Naive thymus-derived CD4-positive, alpha-beta T cell (primary cell): ENCODE measurements at regions not wholly inside any gene's neighbourhood (a gene's known extent, or its start where the extent isn't known, plus 50 kb on each side); places are given as distances from the start of the nearest gene placed in this dataset.
A peak's percentile ranks its signal among the peaks of the same experiment; 100 is the strongest.

Source experiments
- ATAC-seq: fragments of 150-1000 bp; cut with Tn5 transposase; 2 replicates; pipeline ENCODE4 v1.10.0; 2021; ENCODE audit warnings: mild to moderate bottlenecking, moderate library complexity
- CTCF ChIA-PET: fragments of 350-600 bp; sonication (Branson Sonifier 250); formaldehyde crosslinking; loops from one replicate; lab custom pipeline; 2021; ENCODE audit warnings: antibody characterized with exemption; lab: Charles Lee
- POLR2A ChIA-PET: fragments of 350-600 bp; sonication (Branson Sonifier 250); formaldehyde crosslinking; loops from one replicate; lab custom pipeline; 2021; ENCODE audit warnings: antibody characterized with exemption, inconsistent platforms; lab: Charles Lee
- DNase-seq, 9 donors: peaks; one replicate each; pipeline versions ENCODE4 v3.0.0 to v3.0.0-alpha.2; 2020 to 2022; ENCODE audit warnings: mixed read lengths in 1 of 9
- H3K27ac ChIP-seq: one replicate; pipeline ENCODE4 v1.7.0; 2013; ENCODE audit warnings: mild to moderate bottlenecking, low read depth, low read length, moderate library complexity
- H3K27me3 ChIP-seq, 2 donors: one replicate each; pipeline ENCODE4 v1.7.0; 2013; ENCODE audit warnings: low read length in 2 of 2, mild to moderate bottlenecking in 2 of 2, moderate library complexity in 2 of 2; ENCODE audit not compliant: control insufficient read depth in 2 of 2, insufficient read depth in 2 of 2
- H3K36me3 ChIP-seq, 3 experiments: 1 replicate in 2 of 3; 2 replicates in 1 of 3; pipeline ENCODE4 v1.7.0; 2013; ENCODE audit warnings: low read length in 3 of 3, mild to moderate bottlenecking in 3 of 3, moderate library complexity in 1 of 3; ENCODE audit not compliant: insufficient read depth in 3 of 3, control insufficient read depth in 2 of 3
- H3K4me1 ChIP-seq, 2 donors: one replicate each; pipeline ENCODE4 v1.7.0; 2013; ENCODE audit warnings: low read length in 2 of 2, mild to moderate bottlenecking in 2 of 2, moderate library complexity in 1 of 2; ENCODE audit not compliant: control insufficient read depth in 2 of 2, insufficient read depth in 2 of 2
- H3K4me3 ChIP-seq: 2 replicates; pipeline ENCODE4 v1.7.0; 2013; ENCODE audit warnings: mild to moderate bottlenecking, low read length
- H3K9me3 ChIP-seq, 3 experiments: 1 replicate in 2 of 3; 2 replicates in 1 of 3; pipeline ENCODE4 v1.7.0; 2013; ENCODE audit warnings: low read length in 3 of 3; ENCODE audit not compliant: control insufficient read depth in 2 of 3
- H3K27ac Mint-ChIP-seq, 9 donors: one replicate each; pipeline ENCODE4 v1.8.0; 2020 to 2022; ENCODE audit warnings: mixed read lengths in 9 of 9, mild to moderate bottlenecking in 8 of 9, moderate library complexity in 5 of 9, inconsistent platforms in 2 of 9
- H3K27me3 Mint-ChIP-seq, 5 donors: one replicate each; pipeline ENCODE4 v1.8.0; 2021 to 2022; ENCODE audit warnings: mixed read lengths in 5 of 5, mild to moderate bottlenecking in 1 of 5
- H3K36me3 Mint-ChIP-seq, 5 donors: one replicate each; pipeline ENCODE4 v1.8.0; 2020 to 2022; ENCODE audit warnings: mixed read lengths in 5 of 5, mild to moderate bottlenecking in 3 of 5, inconsistent platforms in 1 of 5
- H3K4me1 Mint-ChIP-seq, 7 donors: one replicate each; pipeline ENCODE4 v1.8.0; 2020 to 2022; ENCODE audit warnings: mixed read lengths in 7 of 7, mild to moderate bottlenecking in 3 of 7, inconsistent platforms in 1 of 7
- H3K4me3 Mint-ChIP-seq, 10 donors: one replicate each; pipeline ENCODE4 v1.8.0; 2020 to 2022; ENCODE audit warnings: mild to moderate bottlenecking in 10 of 10, mixed read lengths in 10 of 10, moderate library complexity in 6 of 10, inconsistent platforms in 2 of 10
- H3K9me3 Mint-ChIP-seq, 11 donors: one replicate each; pipeline ENCODE4 v1.8.0; 2020 to 2022; ENCODE audit warnings: mixed read lengths in 11 of 11, mild to moderate bottlenecking in 4 of 11, inconsistent platforms in 1 of 11, moderate library complexity in 1 of 11
- intact Hi-C, 2 donors: fragments of 100-400 bp; cut with micrococcal nuclease; formaldehyde crosslinking; loops; one replicate each; pipeline ENCODE4 v1.15.1; 2023

DNA sequence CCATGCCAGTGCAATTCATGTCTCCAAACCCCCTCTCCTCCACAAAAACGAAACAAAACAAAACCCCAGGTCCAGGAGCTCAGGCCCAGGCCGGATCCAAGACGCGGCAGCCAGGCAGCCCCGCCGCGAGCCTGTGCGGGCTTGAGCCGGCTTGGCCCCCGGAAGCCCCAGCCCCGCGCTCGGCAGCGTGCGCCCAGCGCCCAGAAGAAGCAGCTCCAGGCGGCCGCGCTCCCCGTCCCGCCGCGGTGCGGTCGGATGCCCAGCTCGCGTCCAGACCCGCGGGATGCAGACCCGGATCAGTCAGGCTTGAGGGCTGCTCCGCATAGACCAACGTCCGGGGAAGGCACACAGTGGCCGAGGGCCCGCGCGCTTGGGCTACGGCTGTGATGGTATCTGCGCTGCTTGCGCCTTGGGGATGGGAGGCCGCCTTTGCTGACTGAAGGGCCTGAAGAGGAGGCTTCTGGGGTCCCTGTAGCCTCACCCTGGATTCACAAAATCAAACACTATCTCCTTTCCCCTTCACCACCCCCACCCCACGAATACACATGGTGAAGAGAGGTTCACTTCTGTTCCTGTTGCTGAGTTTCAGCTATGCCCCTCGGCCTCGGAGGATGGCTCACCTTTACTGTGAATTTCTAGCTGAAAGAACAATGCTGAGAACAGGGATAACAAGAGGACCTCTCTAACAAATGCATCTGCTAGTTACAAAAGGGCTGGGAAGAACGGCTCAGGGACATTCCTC lies 79.9 kb upstream of the EN2 start:
- no peak for DNase-seq

DNA sequence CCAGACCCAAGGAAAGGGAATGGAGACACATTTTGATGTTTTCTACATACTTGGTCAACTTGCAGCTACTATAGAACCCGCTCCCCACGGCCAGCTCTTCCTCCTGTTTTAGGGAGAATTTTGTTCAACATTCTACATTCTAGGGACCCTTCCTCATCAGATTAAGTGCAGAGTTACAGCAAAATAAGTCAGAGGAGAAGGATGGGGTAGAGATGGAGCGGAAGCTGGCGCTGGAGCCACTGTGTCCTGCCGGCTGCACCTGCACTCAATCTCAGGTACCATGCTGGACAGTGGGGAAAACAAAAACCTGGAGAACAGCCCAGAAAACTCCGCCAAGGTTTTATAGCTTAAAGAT lies 79.4 kb upstream of the EN2 start:
- ChIA-PET POLR2A (no interaction called here), CTCF (no interaction called here)
- no peaks in the 10 kb centered on the region for H3K36me3 ChIP-seq
- peaks cover 0 to 21% of the 10 kb centered on the region in 2 donors for H3K4me1 ChIP-seq
- H3K36me3 Mint-ChIP-seq, result peaks cover 0 to 4% (median 0%) of the 10 kb centered on the region in 5 donors
- H3K4me3 ChIP-seq, result no peak overlapping the region
- peaks cover 0 to 14% of the 10 kb centered on the region in 2 donors for H3K27me3 ChIP-seq
- H3K27ac ChIP-seq, result no peak overlapping the region
- intact Hi-C loops, result loop anchor here in 1 of 2 donors (5.0 kb wide), 2 partner anchors 434 to 1624 kb away; partner anchors contain the start of gene SHH
- H3K9me3 Mint-ChIP-seq, result peaks cover 0 to 2% (median 0%) of the 10 kb centered on the region in 11 donors
- no peak overlapping the region for H3K27ac Mint-ChIP-seq
- DNase-seq (no peak), ATAC-seq (no peak)
- peak overlapping the region in 1 of 10 donors; percentile 42 for H3K4me3 Mint-ChIP-seq
- peaks cover 71 to 88% (median 81%) of the 10 kb centered on the region in 5 donors for H3K27me3 Mint-ChIP-seq
- H3K9me3 ChIP-seq, result no peaks in the 10 kb centered on the region
- peaks cover 21 to 65% (median 46%) of the 10 kb centered on the region in 7 donors for H3K4me1 Mint-ChIP-seq

More for the DNA sequence above, 79.9 kb upstream of the EN2 start:
- peaks cover 26 to 70% (median 51%) of the 10 kb centered on the region in 7 donors for H3K4me1 Mint-ChIP-seq
- H3K36me3 Mint-ChIP-seq, result peaks cover 0 to 4% (median 0%) of the 10 kb centered on the region in 5 donors
- ChIA-PET CTCF (no interaction called here), POLR2A (no interaction called here)
- H3K27ac Mint-ChIP-seq, result no peak overlapping the region
- Histone ChIP-seq H3K27me3 (peaks cover 0 to 14% of the 10 kb centered on the region in 2 donors), H3K36me3 (no peaks in the 10 kb centered on the region), H3K27ac (no peak overlapping the region), H3K4me3 (no peak overlapping the region), H3K9me3 (no peaks in the 10 kb centered on the region), H3K4me1 (peaks cover 0 to 21% of the 10 kb centered on the region in 2 donors)
- H3K9me3 Mint-ChIP-seq, result peaks cover 0 to 2% (median 0%) of the 10 kb centered on the region in 11 donors
- peak overlapping the region in 1 of 10 donors; percentile 25 for H3K4me3 Mint-ChIP-seq
- intact Hi-C loops, result loop anchor here in 1 of 2 donors (2.0 to 5.0 kb wide), 5 partner anchors 79 to 1624 kb away; partner anchors contain the start of gene SHH
- peaks cover 71 to 88% (median 82%) of the 10 kb centered on the region in 5 donors for H3K27me3 Mint-ChIP-seq
- no peak for ATAC-seq

DNA sequence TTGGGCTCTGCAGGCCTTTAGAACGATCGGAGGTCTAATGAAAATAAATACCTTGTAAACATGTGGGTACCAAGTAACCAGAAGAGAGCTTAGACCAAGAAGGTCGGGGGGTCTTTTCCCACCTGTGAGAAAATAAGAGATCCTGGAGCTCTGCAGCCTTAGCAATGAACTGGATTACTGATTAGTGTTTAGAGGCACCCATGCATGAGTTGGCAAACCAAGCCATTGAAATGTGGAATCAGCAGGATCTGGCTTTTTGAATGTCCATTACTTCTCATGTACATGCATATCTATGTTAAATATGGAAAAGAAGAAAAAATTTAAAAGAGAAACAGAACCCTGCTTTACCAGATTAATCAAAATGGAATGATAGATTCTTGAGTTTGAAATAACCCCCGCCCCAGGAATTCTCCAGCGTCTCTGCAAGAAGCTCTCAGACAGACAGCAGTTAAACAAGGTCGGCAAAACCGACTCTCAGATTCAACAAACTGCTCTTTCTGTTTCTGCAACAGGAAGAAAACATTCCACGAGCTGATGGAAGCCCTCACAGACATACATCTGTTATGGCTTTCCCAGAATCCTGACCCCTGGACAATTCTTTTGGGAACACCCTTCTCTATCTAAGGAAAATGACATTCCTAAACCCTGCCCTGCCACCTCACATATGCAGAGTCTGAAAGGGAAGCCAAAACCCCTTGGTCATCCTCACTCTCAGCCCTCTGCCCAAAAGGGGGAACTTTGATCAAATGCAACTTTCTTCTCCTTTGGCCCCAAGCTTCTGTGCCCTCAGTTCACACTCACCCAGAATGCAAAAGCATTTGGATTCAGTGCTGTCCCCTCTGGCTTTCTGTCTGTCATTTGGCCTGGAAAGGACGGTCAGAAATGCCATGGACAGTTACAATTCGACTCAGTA lies 78.7 kb upstream of the EN2 start:
- CTCF ChIA-PET, result interaction anchor here (1.3 kb wide), 1 partner anchor 376 kb away, joined by 4 read pairs; no protein-coding TSS in a partner anchor

DNA sequence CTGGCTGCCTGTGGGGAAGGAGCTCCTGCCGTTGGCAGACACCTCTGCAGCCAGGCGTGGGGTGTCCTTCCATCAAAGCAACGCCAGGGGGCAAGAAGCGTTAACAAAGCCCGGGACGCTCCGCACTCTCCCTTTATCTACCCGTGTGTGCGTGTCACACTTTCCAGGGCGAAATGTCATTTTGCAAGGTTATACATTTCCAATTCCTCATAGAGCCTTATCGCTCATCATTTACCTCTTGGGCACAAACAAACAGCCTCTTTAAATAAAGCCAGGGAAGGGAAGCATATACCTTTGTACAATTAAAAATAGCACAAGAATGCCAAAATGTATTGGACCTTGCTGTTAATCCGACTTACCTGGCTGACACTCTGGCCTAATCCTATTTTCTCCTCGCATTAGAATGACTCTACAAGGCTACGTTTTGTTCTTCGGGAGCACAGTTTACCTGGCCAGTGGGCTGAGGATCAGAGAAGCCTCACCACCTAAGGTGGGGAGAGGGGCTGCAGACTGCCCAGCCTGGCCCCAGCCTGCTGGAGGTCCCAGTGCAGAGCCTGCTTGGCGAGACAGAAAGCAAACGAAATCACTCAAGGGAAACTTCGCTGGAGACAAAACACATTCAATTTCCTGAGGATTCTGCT lies 77.6 kb upstream of the EN2 start:
- ChIA-PET POLR2A (no interaction called here), CTCF (interaction anchor here (0.6 to 1.3 kb wide), 3 partner anchors 356 to 401 kb away, joined by 4 to 6 read pairs (median 4); no protein-coding TSS in a partner anchor)
- ATAC-seq (peak; percentile 84), DNase-seq (peak; percentile 17 to 60 (median 49))
- Histone ChIP-seq H3K4me1 (peaks cover 0 to 16% of the 10 kb centered on the region in 2 donors), H3K36me3 (no peaks in the 10 kb centered on the region), H3K27ac (no peak overlapping the region), H3K27me3 (peaks cover 0 to 14% of the 10 kb centered on the region in 2 donors), H3K4me3 (no peak overlapping the region), H3K9me3 (no peaks in the 10 kb centered on the region)
- H3K36me3 Mint-ChIP-seq, result peaks cover 0 to 4% (median 0%) of the 10 kb centered on the region in 5 donors
- peaks cover 68 to 89% (median 80%) of the 10 kb centered on the region in 5 donors for H3K27me3 Mint-ChIP-seq
- peak overlapping the region in 9 of 10 donors; percentile 14 to 72 (median 54) for H3K4me3 Mint-ChIP-seq
- peaks cover 0 to 2% (median 0%) of the 10 kb centered on the region in 11 donors for H3K9me3 Mint-ChIP-seq
- H3K27ac Mint-ChIP-seq, result peak overlapping the region in 1 of 9 donors; percentile 51
- intact Hi-C loops, result loop anchor here (1.0 to 2.0 kb wide), 3 partner anchors 358 to 388 kb away; no protein-coding TSS in a partner anchor
- H3K4me1 Mint-ChIP-seq, result peaks cover 13 to 50% (median 34%) of the 10 kb centered on the region in 7 donors

More for the DNA sequence above, 78.7 kb upstream of the EN2 start:
- Histone ChIP-seq H3K4me1 (peaks cover 0 to 21% of the 10 kb centered on the region in 2 donors), H3K9me3 (no peaks in the 10 kb centered on the region), H3K4me3 (no peak overlapping the region), H3K27ac (no peak overlapping the region), H3K36me3 (no peaks in the 10 kb centered on the region), H3K27me3 (peaks cover 0 to 14% of the 10 kb centered on the region in 2 donors)
- Mint-ChIP-seq H3K4me3 (peak overlapping the region in 1 of 10 donors; percentile 42), H3K4me1 (peaks cover 20 to 58% (median 39%) of the 10 kb centered on the region in 7 donors), H3K27me3 (peaks cover 68 to 88% (median 77%) of the 10 kb centered on the region in 5 donors), H3K27ac (no peak overlapping the region), H3K9me3 (peaks cover 0 to 2% (median 0%) of the 10 kb centered on the region in 11 donors), H3K36me3 (peaks cover 0 to 4% (median 0%) of the 10 kb centered on the region in 5 donors)
- DNase-seq, result no peak
- intact Hi-C loops, result loop anchor here in 1 of 2 donors (5.0 kb wide), 2 partner anchors 433 to 1623 kb away; partner anchors contain the start of gene SHH
- no peak for ATAC-seq
- POLR2A ChIA-PET, result no interaction called here

DNA sequence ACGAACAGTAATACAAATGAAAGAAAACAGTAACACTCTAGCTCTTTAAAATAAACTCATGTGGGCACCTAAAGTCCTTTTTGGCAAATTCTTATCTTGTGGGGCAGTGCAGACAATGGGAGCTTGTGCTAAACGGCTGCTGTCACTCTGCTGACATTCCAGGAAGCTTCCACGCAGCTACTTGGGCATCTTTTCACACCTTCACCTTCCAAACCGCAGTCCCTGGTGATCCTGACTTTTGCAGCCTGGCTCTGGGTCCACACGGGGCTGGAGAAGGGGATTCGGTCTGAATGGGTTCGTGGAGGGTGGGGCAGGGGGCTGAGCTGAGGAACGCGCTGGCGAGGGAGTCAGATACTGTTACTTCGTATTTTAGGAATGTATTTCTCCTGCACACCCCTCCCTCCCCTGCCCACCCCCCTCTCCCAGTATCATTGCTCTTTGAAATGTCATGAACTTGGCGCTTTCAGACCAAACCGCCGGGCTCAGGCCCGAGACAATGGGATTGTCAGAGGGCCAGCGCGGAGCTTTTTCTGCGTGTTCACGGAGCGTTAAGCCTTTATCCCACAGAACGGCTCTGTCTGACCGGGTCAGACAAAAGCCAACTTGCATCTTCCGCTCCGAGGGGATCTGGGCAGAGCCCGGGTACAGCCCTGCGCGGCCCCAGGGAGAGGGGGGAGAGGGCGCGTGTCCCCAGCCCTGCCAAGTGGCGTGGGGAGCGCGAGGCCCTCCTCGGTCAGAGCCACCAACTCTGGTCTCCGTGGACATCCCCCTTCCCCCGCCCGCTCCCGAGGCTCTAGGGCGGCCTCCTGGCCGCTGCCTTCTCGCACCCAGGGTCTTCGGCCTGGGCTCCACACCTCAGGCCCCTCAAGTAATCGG lies 76.7 kb upstream of the EN2 start:
- ChIA-PET POLR2A (no interaction called here), CTCF (interaction anchor here (0.6 kb wide), 1 partner anchor 356 kb away, joined by 4 read pairs; no protein-coding TSS in a partner anchor)
- H3K4me3 ChIP-seq, result no peak overlapping the region
- no peaks in the 10 kb centered on the region for H3K36me3 ChIP-seq
- peaks cover 6 to 41% (median 27%) of the 10 kb centered on the region in 7 donors for H3K4me1 Mint-ChIP-seq
- no peaks in the 10 kb centered on the region for H3K9me3 ChIP-seq
- H3K27me3 ChIP-seq, result peaks cover 0 to 14% of the 10 kb centered on the region in 2 donors
- H3K4me1 ChIP-seq, result peaks cover 0 to 15% of the 10 kb centered on the region in 2 donors
- no peak overlapping the region for H3K27ac ChIP-seq
- no peak for ATAC-seq
- no peak overlapping the region for H3K27ac Mint-ChIP-seq
- H3K9me3 Mint-ChIP-seq, result peaks cover 0 to 2% (median 0%) of the 10 kb centered on the region in 11 donors
- H3K36me3 Mint-ChIP-seq, result peaks cover 0 to 4% (median 0%) of the 10 kb centered on the region in 5 donors
- peaks cover 68 to 83% (median 76%) of the 10 kb centered on the region in 5 donors for H3K27me3 Mint-ChIP-seq
- DNase-seq, result no peak
- peak overlapping the region in 5 of 10 donors; percentile 54 to 80 (median 70) for H3K4me3 Mint-ChIP-seq
- intact Hi-C loops, result loop anchor here (1.0 to 2.0 kb wide), 3 partner anchors 357 to 388 kb away; no protein-coding TSS in a partner anchor
